GM19328 (cell line): ENCODE measurements at regions not wholly inside any gene's neighbourhood (a gene's known extent, or its start where the extent isn't known, plus 50 kb on each side); places are given as distances from the start of the nearest gene placed in this dataset.

Experiments used
- ATAC-seq: cut with Tn5 transposase; IDR thresholded peaks from one replicate; pipeline ENCODE4 v1.9.1; 2021; ENCODE audit warnings: mild to moderate bottlenecking, moderate library complexity; ENCODE audit not compliant: unreplicated experiment

DNA sequence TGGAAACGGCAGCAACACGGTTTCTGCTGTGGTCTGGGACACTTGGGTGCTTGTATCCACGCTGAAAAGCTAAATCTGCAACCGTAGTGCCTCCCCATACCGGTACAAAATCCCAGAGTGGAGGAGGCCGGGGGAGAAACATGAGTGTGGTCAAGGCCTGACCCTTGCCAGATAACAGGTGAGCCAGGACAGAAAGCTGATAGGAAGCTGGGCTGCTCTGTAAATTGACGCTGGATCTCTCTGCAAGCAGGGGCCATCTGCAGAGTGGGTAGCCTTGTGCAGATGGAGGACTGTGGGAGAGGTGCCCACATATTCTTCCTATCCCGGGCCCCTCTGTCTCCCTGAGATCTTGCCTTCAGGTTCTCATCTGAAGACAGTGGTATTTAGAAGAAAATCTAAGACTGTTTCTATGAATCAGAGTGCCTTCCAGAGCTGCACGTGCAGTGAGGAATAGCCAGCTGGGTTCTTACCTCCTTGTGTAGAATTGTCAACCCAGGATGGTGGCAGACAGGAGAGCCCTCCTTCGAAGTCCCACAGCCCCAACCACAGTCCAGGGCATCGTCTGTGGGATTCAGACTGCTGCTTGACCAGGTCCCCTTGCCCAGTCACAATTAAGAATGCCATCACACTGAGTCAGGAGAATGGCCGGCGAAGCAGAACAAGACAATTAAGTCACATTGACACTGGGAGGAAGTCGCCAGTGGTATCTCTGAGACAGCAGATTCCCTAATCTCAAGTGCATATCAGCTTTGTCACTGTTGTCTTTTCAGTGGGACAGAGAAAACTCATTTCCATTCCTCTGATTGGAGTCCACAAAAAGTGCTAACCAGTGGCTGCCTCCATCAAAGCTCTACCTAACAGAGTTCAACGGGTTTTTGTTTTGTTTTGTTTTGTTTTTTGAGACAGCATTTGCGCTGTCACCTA lies 100.0 kb upstream of the RIPOR2 start:
- no peak for ATAC-seq

DNA sequence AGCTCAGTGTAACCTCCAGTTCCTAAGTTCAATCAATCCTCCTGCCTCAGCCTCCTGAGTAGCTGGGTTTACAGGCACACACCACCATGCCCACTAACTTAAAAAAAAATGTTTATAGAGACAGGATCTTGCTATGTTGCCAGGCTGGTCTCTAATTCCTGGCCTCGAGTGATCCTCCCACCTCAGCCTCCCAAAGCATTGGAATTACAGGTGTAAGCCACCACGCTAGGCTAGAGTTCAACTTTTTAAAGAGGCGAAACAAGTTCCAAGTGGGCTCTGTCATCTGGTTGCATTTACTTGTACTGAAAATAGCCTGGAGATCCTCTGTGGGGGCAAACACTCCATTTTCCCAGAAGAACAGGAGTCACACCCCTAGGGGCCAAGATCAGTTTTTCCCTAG lies 100.7 kb upstream of the RIPOR2 start:
- no peak for ATAC-seq

DNA sequence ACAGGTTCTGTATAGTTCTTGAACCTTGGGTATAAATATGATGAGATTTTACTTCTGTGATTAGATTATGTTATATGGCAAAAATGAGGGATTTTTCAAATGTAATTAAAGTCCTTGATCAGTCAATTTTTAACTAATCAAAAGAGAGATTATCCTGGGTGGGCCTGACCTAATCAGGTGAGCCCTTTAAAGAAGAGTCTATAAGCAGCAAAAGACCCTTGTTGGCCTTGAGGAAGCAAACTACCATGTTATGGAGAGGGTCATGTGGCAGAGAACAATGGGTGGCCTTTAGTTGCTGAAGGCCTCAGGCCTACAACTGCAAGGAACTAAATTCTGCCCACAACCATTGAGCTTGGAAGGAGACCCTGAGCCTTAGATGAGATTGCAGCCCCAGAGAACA lies 102.5 kb upstream of the RIPOR2 start:
- ATAC-seq, result no peak

DNA sequence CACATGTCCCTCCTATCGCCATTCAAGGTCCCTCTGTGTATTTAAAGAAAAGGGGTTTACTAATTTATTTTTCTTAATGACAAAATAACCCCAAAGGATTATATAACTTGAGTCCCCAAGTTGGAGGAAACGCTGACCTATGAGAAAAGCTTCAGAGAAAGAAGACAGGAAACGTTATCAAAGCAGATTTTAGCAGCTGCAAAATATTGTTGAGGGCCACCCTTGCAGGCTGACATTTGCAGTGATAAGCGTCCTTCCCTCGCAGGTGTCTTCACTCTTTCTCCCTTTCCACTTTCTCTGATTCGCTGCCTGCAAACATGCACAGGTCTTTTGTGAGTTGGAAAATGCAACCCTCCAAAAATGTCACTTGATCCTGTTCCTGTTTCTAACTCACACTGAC lies 103.2 kb upstream of the RIPOR2 start:
- no peak for ATAC-seq

DNA sequence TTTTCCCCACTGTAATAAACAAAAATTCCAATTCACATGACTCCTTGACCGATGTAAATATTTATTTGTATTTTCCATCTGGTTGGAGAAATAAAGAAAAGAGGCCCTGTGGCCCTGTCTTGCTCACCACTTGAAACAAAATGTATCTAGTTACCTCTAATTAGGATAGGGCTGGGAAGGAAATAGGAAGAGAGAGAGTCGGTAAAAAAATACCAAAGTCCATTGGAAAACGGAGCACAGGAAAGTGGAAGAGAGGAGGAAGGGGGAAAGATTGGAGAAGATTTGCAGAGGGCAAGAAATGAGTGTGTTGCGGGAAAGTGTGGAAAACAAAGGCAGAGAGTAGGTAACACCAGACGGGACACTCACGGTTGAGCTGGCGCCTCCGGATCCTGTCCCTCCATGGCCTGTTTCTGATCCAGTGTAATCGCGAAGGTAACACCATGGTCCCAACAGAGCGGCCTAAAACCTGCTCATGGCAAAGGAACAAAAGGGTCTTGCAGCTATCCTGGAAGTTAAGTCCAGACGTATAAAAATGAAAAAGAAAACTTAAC lies 105.8 kb upstream of the RIPOR2 start:
- ATAC-seq, result no peak

DNA sequence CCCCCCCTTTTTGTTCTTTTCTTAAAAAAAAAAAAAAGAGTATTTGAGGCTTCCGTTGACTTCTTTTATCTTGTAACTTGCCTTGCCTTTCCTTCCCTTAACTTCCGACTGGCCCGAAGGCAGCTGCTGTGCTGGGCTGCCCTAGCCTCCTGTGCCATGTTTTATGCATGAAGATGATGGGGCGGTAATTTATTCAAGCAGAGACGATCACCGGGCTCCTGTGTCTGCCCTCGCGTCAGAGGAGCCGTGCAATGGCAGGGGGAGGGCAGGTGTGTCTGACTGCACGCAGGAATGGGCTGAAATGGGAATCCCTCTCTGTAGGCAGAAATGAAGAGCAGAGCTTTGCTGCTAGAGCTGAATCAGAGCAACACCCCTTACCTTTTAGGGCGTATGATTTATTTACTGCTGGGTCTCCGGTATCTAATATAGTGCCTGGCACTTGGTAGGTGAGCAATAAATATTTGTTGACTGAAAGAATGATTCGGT lies 106.3 kb upstream of the RIPOR2 start:
- peak; percentile 49 for ATAC-seq

DNA sequence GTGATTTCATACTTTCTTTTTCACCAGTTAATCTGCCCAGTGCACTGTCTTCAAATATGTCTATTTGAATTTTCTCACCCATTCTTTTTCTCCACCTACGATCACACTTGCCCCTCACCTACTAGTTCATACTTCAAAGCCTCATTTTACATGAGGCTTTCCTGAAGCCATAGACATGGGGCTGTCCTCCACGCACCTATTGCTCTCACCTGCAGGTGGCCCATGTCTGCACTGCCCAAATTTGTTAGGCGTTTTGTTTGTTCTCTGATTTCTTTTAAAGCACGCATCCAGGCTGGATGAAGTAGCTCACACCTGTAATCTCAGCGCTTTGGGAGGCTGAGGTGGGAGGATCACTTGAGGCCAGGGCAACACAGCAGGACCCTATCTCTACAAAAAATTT lies 106.8 kb upstream of the RIPOR2 start:
- ATAC-seq, result peak; percentile 21

DNA sequence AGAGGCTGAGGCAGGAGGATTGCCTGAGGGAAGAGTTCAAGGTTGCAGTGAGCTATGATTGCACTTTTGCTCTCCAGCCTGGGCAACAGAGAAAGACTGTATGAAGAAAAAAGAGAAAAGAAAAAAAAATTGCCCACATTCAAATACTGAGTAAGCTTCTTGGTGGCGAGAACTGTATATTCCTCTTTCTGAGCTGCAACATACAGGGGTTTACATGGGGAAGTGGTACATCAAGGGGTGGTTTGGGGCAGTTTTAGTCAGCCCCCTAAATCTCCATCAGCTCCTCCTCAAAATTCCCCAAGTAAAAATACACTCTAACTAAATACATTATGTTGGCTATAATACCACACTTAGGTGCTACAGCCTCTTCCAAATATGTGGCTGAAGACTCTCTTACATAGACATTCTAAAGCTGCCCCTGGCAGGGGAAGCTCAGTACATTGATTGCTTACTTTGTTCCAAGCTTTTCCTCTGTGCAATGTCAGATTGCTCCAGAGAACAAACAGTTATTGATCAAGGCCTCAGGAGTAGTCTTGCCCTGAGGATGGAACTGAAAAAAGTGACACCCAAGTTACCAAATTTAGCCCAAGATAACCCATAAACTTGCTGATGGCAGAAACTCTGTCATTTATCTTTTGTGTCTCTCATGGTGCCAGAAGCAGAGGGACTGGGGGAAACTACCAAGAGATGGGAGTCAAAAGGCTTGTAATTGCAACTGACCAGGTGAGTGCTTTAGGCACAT lies 107.4 kb upstream of the RIPOR2 start:
- no peak for ATAC-seq

DNA sequence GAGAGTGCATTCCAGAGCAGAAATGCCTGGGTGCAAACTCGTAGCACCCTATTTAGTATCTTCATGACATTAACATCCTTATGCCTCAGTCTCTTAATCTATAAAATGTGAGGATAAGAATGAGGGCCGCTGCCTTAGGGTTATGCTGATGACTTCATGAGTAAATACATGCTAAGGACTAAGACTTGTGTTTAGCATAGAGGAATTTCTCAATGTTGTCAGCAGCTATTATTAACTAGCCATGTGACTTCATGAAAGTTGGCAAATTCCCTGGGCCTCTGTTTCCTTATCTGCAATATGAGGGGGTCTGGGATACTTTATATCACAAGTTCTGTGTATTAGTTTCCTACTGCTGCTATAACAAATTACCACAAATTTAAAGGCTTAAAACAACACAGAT lies 108.1 kb upstream of the RIPOR2 start:
- no peak for ATAC-seq

DNA sequence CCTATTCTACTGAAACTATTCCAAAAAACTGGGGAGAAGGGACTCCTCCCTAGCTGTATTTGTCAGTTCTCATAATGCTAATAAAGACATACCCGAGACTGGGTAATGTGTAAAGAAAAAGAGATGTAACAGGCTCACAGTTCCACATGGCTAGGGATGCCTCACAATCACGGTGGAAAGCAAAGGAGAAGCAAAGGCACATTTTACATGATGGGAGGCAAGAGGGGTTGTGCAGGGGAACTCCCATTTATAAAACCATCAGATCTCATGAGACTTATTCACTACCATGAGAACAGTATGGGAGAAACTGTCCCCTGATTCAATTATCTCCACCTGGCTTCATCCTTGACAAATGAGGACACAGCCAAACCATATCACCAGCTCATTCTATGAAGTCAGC lies 111.2 kb upstream of the RIPOR2 start:
- ATAC-seq, result no peak

DNA sequence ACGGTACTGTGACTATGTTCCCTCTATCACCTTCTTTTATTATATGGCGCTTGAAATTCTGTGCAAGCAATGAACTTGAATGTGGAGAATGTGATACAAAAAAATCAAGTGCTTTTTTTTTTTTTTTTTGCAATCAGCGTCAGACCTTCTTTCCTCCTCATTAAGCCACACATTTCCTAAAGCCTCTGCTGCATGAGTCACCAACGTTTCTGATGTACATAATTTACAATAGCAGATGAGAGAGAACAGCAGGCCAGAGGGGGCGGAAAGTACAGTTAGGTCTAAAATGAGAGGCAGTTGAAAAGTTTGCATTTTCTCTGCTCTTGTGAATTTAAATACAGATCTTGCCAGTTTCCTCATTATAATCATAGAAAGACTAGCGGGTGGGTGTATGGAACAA lies 114.6 kb upstream of the RIPOR2 start:
- ATAC-seq, result no peak

DNA sequence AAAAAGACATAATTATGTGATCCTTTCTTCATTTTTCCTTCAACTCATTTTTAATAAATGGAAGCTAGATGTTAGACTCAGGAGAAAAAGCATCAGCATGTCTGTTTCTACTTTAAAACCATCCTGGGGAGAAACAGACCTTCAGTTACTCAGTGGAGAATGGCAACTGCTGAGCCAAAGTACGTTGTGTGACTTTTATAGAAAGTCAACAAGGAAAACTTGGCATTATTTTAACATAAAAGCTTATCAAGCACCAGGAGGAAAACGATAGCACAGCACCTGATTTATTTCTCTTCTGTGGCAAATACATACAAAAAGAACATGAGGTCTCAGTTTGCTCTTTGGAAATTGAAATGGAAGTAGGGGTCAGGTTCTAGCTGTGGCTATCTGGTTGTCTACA lies 115.3 kb upstream of the RIPOR2 start:
- ATAC-seq, result no peak

DNA sequence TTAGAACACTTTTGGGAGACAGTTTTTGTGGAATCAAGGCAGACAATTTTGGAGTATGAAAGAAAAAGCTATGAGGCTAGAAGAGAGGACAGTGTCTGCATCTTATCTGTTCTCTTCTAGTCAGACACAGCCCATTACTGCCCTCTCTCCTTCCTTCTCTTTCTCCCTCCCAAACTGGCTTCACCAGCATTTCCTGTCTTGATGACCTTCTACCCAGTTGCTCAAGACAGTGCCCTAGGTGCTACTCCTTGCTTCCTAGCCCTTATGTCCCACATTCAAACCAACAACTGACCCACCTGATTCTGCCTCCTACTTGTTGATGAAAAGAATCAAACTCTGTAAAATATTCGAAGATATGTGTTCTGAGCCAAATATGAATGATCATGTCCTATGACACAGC lies 116.4 kb upstream of the RIPOR2 start:
- ATAC-seq, result no peak

DNA sequence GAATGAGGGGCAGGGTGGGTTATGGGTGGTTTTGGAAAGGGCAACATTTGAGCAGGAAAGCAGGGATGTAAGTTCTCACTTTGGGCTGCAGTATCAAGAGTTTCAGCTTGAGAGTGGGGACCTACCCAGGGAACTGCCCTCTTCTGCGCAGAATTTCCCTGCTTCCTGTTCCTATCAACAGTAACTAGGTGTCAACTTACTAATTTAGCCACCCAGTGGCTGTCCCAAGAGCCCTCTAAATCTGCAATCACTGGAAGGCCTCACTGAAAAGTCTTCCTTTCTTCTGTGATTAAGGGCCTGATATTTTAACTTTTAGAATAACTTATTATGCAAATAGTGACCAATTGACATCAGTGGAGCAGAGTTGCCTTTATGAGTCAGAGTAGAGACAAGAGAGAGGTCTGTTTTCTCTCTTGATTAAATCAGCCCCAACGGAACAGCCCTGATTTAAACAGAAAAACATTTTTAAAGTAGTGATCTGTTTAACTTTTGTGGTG lies 118.2 kb upstream of the RIPOR2 start:
- ATAC-seq, result peak; percentile 63

DNA sequence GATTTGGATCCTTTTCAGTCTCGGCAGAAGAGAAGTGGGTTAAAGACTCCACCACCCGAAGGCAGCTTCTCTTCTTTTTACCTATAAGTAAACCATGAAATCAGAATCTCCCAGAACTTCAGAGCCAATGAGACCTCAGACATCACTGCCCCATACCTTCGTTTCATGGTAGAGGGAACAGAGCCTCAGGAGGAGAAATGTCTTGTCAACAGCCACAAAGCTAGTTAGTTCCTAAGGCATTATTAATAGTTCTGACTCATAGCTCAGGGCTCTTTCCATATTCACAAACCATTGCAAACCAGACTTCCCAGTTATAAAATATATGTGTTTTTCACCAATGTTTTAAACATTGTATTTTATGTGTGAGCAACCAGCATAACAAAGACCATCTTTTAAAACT lies 118.7 kb upstream of the RIPOR2 start:
- no peak for ATAC-seq

DNA sequence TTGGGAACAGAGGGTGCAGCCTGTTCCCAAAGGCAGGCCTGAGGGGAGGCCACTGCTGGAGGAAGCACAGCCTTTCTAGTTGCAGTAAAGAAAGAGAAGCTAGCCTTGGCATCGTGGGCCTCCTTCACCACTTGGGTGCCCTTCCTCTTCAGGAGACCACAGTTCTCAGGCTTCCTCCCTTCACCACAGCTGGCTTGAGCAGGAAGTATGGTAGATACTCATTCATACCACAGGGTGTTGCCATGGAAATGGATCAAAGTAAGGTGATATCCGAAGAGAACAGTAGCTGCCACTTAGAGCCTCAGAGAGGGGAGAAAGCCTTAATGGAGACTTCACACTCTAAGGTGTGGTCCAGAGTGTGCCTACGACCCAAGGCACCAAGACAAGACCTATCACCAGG lies 120.4 kb upstream of the RIPOR2 start:
- ATAC-seq, result peak; percentile 57

DNA sequence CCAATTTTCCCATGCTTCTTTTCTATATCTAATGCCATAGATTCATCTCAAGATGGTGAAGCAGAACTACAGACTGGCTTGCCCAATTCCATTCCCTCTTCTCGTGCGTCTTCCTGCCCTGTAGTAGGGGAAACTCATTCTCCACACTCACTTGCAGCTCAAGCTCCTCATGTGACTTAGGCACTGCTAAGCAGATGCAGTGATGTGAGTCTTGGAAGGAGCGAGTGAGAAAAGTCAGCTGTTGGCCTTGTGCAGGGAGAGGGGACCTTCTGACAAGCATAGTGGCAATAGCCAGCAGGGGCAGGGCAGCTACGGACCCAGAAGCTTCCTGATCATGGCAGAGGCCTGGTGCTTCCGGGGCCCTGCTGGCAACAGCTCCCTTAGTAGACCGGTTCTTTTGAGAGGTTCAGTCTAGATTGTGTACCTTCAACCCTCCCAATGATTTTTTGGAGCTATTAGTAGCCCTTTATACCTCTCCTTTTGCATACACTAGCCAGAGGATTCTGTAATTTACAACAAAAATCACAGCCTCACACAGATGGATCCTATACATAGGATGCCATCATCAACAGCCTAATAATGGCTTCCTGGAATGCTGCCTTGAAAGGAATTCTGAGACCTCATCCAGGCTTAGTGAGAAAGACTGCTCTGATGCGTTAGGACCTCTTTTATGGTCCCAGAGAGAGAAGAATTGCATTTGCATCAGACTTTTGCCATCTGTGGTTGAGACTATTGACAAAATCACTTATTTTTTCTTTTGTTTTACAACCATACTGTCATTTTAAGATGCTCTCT lies 121.5 kb upstream of the RIPOR2 start:
- no peak for ATAC-seq

DNA sequence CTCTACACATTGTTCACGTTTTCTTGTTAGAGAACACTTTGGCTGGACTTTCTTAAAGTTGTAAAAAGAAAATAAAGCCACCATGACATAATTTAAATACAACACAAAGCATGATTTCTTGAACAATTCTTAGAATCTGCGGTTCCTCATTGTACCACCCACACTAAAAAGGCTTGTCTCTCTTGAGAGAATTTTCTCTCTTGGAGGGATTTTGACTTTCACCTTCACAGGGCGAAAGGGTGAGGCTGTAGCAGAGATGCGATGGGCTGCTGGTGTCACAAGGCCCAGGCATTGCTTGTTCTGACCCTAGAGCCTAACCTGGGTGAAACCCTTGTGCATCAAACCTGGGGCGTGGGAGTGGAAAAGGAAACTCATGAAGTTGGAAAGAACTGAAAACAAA lies 122.7 kb upstream of the RIPOR2 start:
- ATAC-seq, result no peak

DNA sequence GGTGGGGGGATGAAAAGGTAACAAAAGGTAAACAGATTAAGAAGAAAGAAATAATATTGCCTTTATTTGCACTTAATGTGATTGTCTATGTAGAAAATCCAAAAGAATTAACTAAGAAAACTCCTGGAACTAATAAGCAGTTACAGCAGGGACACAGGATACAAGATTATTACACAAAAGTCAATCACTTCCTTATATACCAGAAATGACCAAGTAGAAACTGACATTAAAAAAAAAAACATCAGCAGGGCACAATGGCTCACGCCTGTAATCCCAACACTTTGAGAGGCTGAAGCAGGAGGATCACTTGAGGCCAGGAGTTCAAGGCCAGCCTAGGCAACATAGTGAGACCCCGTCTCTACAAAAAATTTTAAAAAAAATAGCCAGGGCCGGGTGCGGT lies 123.2 kb upstream of the RIPOR2 start:
- ATAC-seq, result no peak

DNA sequence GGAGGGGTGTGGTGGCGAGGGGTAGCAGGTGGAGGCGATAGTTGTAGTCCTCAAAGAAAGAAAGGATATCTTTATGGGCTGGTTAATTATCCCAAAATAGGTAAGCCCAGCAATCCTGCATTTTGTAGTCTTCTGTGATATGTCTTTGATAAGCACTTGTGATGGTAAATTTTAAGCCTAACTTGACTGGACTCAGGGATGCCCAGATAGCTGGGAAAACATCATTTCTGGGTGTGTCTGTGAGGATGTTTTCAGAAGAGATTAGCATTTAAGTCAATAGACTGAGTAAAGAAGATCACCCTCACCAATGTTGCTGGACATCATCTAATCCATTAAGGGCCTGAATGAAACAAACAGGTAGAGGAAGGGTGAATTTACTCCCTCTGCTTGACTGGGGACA lies 124.8 kb upstream of the RIPOR2 start:
- ATAC-seq, result no peak
